ENCODE measurements at regions not wholly inside any gene's neighbourhood (a gene's known extent, or its start where the extent isn't known, plus 50 kb on each side); places are given as distances from the start of the nearest gene placed in this dataset.

DNA sequence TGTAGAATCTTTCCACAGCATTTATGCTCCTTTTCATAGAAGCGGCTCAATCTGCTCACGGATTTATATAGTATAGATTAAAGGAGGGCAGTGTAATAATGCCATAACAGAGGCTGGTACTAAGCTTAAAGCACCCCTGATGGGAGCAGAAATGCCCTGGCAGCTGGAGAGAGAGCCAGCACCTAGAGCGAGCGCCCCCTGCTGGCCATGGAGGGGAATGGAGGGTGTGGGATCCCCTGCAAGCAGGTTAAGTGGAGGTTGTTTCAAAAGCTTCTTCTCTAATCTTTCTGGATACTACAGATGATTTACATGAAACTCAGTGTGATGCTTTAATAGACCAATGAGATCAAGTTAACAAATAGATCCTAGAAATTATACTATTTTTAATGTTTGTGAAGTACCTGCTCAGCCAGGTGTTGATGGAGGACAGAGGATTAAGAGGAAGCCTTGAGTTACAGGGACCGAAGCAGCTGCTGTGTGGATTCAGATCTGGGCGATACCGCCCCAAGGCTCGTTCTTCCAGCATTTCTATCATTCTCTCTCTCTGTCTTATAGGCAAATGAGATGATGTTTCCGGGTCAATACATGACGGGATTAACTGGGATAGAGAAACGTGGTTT lies 1519.3 kb upstream of the TMEM132C start:
- no peak for TF ChIP-seq EZH2 (IDR thresholded peaks at IDR 0.05; ENCODE audit: borderline replicate concordance, insufficient read depth, low read depth, low read length, poor library complexity, severe bottlenecking)
- TF ChIP-seq, protein P1, sequence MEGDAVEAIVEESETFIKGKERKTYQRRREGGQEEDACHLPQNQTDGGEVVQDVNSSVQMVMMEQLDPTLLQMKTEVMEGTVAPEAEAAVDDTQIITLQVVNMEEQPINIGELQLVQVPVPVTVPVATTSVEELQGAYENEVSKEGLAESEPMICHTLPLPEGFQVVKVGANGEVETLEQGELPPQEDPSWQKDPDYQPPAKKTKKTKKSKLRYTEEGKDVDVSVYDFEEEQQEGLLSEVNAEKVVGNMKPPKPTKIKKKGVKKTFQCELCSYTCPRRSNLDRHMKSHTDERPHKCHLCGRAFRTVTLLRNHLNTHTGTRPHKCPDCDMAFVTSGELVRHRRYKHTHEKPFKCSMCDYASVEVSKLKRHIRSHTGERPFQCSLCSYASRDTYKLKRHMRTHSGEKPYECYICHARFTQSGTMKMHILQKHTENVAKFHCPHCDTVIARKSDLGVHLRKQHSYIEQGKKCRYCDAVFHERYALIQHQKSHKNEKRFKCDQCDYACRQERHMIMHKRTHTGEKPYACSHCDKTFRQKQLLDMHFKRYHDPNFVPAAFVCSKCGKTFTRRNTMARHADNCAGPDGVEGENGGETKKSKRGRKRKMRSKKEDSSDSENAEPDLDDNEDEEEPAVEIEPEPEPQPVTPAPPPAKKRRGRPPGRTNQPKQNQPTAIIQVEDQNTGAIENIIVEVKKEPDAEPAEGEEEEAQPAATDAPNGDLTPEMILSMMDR (IDR thresholded peaks at IDR 0.05) = peak; percentile 90

Data from B cell (primary cell).